ENCODE measurements at regions not wholly inside any gene's neighbourhood (a gene's known extent, or its start where the extent isn't known, plus 50 kb on each side); places are given as distances from the start of the nearest gene placed in this dataset.
"Not testable (repeated sequence)": the region's sequence is repeated elsewhere in the genome, so short reads cannot be mapped to it uniquely, and the experiment has no call there.

DNA sequence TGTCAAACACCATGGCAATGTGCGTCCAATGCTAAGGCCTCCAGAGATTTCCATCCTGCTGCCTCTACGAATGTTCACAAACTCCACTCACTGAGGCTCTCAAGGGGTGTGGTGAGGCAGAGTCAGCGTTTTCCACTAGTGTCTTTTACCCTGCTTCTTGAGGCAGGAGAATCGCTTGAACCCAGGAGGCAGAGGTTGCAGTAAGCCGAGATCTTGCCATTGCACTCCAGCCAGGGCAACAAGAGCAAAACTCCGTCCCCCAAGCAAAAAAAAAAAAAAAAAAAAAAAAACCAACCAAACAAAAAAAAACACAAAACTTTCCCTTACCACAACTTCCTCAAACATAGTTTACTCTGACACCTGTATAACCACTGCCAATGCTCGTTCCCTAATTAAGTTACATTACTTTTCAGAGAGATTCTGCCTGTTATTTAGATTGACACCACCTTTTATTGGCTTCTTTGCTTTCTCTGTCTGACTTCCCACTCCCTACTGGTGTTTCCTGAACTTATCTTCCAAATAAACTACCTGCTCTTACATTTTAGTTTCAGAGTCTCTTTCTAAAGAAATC lies 102.1 kb upstream of the ZNF746 start:
- TF ChIP-seq, protein P1, sequence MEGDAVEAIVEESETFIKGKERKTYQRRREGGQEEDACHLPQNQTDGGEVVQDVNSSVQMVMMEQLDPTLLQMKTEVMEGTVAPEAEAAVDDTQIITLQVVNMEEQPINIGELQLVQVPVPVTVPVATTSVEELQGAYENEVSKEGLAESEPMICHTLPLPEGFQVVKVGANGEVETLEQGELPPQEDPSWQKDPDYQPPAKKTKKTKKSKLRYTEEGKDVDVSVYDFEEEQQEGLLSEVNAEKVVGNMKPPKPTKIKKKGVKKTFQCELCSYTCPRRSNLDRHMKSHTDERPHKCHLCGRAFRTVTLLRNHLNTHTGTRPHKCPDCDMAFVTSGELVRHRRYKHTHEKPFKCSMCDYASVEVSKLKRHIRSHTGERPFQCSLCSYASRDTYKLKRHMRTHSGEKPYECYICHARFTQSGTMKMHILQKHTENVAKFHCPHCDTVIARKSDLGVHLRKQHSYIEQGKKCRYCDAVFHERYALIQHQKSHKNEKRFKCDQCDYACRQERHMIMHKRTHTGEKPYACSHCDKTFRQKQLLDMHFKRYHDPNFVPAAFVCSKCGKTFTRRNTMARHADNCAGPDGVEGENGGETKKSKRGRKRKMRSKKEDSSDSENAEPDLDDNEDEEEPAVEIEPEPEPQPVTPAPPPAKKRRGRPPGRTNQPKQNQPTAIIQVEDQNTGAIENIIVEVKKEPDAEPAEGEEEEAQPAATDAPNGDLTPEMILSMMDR (IDR thresholded peaks at IDR 0.05; ENCODE audit: insufficient read depth, low read length, poor library complexity, severe bottlenecking): no peak

DNA sequence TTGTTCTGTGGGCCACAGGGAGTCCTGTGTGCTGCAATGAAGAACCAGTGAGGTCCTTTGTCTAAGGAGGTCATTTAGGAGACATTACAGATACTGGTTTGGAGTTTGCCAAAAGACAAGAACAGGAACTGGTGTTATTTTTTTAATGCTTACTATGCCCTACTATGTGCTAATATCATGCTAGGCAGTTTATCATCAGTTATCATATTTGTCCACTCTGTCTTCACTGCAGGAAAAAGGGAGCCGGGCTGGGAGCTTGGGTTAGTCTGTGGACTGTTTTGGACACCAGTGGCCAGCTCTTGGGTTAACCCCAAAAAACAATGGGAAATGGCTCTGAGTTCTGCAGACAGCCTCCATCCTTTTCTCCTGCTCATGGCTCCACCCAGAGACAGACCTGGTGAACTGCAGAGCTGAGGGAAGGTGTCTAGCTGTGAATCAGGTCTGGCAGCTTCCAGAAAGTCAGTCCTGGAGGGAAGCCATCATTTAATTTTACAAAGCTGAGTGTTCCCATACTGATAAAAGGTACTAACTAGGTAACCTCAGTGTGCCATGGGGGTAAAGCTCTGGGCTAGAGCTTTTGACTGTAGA lies 101.2 kb upstream of the ZNF746 start:
- no peak for DNase-seq (ENCODE audit: low read depth)
- Histone ChIP-seq H3K27me3 (ENCODE audit: control insufficient read depth, insufficient read depth, low read length) (no peaks in the 10 kb centered on the region), H3K36me3 (ENCODE audit: control insufficient read depth, insufficient read depth, low read length) (peaks cover 1% of the 10 kb centered on the region), H3K4me3 (ENCODE audit: low read depth, low read length) (no peak overlapping the region)
- TF ChIP-seq, protein P1 (IDR thresholded peaks at IDR 0.05; ENCODE audit: insufficient read depth, low read length, poor library complexity, severe bottlenecking): peak; percentile 38

More for the DNA sequence above, 102.1 kb upstream of the ZNF746 start:
- Histone ChIP-seq H3K36me3 (ENCODE audit: control insufficient read depth, insufficient read depth, low read length) (peaks cover 1% of the 10 kb centered on the region), H3K4me3 (ENCODE audit: low read depth, low read length) (no peak overlapping the region), H3K27me3 (ENCODE audit: control insufficient read depth, insufficient read depth, low read length) (no peaks in the 10 kb centered on the region)
- DNase-seq (ENCODE audit: low read depth): no peak

DNA sequence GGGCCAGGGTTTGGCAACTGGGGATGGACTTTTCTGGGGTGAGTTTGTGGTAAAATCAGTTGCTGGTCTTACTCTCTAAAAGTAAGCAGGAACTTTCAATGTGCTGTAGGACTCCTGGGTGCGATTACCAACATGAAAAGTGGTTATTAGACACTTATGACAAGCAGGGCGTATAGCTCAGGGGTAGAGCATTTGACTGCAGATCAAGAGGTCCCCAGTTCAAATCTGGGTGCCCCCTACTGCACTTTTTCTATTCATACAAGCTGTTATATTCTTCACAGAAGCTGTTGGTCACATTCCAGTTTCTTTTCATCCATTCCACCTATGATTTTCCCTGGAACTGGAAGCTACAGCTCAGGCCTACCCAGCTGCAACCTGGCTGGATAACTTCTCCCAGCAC lies 100.2 kb upstream of the ZNF746 start:
- H3K4me3 ChIP-seq (ENCODE audit: low read depth, low read length); H3K27me3 ChIP-seq (ENCODE audit: control insufficient read depth, insufficient read depth, low read length); DNase-seq (ENCODE audit: low read depth); H3K36me3 ChIP-seq (ENCODE audit: control insufficient read depth, insufficient read depth, low read length): not testable (repeated sequence)

DNA sequence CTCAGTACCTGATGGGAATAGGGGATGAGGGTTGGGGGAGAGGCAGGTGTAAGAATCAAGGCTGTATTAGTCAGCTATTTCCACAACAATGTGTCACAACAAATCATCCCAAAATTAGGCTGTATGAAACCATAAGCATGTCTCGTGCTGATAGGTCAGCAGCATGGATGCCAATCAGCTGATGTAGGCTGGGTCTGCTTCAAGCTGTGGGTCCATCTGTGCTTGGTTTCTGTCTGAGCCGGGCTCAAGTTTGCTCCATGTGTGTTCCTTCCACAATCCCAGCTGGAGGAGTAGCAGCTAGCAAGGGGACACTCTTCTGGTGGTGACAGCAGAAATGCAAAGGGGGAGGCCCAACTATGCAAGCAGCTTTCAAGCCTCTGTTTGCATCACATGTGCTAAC lies 97.9 kb upstream of the ZNF746 start:
- Histone ChIP-seq H3K27me3 (ENCODE audit: control insufficient read depth, insufficient read depth, low read length) (no peaks in the 10 kb centered on the region), H3K36me3 (ENCODE audit: control insufficient read depth, insufficient read depth, low read length) (no peaks in the 10 kb centered on the region), H3K4me3 (ENCODE audit: low read depth, low read length) (no peak overlapping the region)
- DNase-seq (ENCODE audit: low read depth): no peak
- TF ChIP-seq, protein P1 (IDR thresholded peaks at IDR 0.05; ENCODE audit: insufficient read depth, low read length, poor library complexity, severe bottlenecking): no peak

DNA sequence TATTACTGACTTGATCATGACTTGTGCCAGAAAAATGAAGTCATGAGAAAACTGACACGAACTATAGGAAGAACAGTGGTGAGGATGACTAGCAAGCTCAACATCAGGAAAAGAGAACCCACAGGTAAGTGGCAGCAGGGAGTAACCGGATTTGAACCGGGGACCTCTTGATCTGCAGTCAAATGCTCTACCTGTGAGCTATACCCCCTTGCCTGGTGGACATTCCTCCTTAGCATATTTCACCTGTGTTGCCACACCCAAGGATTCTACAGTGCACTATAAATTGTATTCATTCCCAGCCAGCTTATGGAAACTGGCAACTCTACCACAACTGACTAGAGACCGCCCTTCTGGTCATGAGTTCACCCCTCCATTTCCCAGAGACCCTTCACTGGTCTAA lies 97.5 kb upstream of the ZNF746 start:
- TF ChIP-seq, protein P1 (IDR thresholded peaks at IDR 0.05; ENCODE audit: insufficient read depth, low read length, poor library complexity, severe bottlenecking): no peak
- Histone ChIP-seq H3K4me3 (ENCODE audit: low read depth, low read length) (no peak overlapping the region), H3K27me3 (ENCODE audit: control insufficient read depth, insufficient read depth, low read length) (no peaks in the 10 kb centered on the region), H3K36me3 (ENCODE audit: control insufficient read depth, insufficient read depth, low read length) (no peaks in the 10 kb centered on the region)
- no peak for DNase-seq (ENCODE audit: low read depth)

DNA sequence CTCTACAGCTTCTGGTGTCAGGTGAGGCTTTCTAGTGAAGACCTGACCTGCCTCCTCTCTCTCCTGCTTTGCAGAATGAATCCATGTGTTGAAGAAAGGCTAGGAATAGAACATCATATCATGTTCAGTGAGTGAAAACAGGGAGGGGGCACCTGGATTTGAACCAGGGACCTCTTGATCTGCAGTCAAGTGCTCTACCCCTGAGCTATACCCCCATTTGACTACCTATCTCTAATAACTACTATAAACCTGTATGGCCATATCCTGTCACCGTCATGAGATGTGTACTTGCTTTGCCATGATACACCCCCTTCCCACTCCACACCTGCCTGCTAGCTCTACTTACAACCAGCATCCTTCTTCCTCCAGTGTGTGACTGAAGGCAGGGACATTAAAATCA lies 91.3 kb upstream of the ZNF746 start:
- no peak overlapping the region for H3K4me3 ChIP-seq (ENCODE audit: low read depth, low read length)
- TF ChIP-seq, protein P1 (IDR thresholded peaks at IDR 0.05; ENCODE audit: insufficient read depth, low read length, poor library complexity, severe bottlenecking): no peak
- no peak for DNase-seq (ENCODE audit: low read depth)
- peaks cover 1% of the 10 kb centered on the region for H3K36me3 ChIP-seq (ENCODE audit: control insufficient read depth, insufficient read depth, low read length)
- no peaks in the 10 kb centered on the region for H3K27me3 ChIP-seq (ENCODE audit: control insufficient read depth, insufficient read depth, low read length)
